ENCODE measurements at regions not wholly inside any gene's neighbourhood (a gene's known extent, or its start where the extent isn't known, plus 50 kb on each side); places are given as distances from the start of the nearest gene placed in this dataset.

- no peak for DNase-seq (ENCODE audit: low read depth in 2 of 2)
These were observed 92.6 kb downstream of the METTL4 start for GRCh38 chr18:2478662-2479061.

- no peak for DNase-seq (ENCODE audit: low read depth in 2 of 2)
These were observed 90.8 kb downstream of the METTL4 start for GRCh38 chr18:2480536-2480935.

- DNase-seq (ENCODE audit: low read depth in 2 of 2): no peak
These were observed 88.4 kb downstream of the METTL4 start for GRCh38 chr18:2482706-2483475.

GRCh38 chr18:2485983-2486382, 85.3 kb downstream of the METTL4 start:
- DNase-seq (ENCODE audit: low read depth in 2 of 2): no peak

- DNase-seq (ENCODE audit: low read depth in 2 of 2): no peak
These were observed 84.9 kb downstream of the METTL4 start for GRCh38 chr18:2486426-2486825.

Data from fibroblast of skin of left biceps (primary cell).